Stimulated activated naive CD8-positive, alpha-beta T cell treated with anti-CD3 and anti-CD28 coated beads, Interleukin-15, Interleukin-2, amounts not matched to agents 100 ng/mL and 50 ng/mL, for 24 hours (primary cell): ENCODE measurements at regions not wholly inside any gene's neighbourhood (a gene's known extent, or its start where the extent isn't known, plus 50 kb on each side); places are given as distances from the start of the nearest gene placed in this dataset.
A peak's percentile ranks its signal among the peaks of the same experiment; 100 is the strongest.

ENCODE experiments used
- H3K27ac Mint-ChIP-seq: one replicate; pipeline ENCODE4 v1.8.0; 2021; ENCODE audit warnings: mild to moderate bottlenecking, mixed read lengths
- H3K27me3 Mint-ChIP-seq: one replicate; pipeline ENCODE4 v1.8.0; 2021; ENCODE audit warnings: mixed read lengths
- H3K36me3 Mint-ChIP-seq: one replicate; pipeline ENCODE4 v1.8.0; 2021; ENCODE audit warnings: low read depth, mixed read lengths
- H3K4me1 Mint-ChIP-seq: one replicate; pipeline ENCODE4 v1.8.0; 2021; ENCODE audit warnings: low read depth, mixed read lengths
- H3K4me3 Mint-ChIP-seq: one replicate; pipeline ENCODE4 v1.8.0; 2021; ENCODE audit warnings: mild to moderate bottlenecking, mixed read lengths
- H3K9me3 Mint-ChIP-seq: one replicate; pipeline ENCODE4 v1.8.0; 2021; ENCODE audit warnings: mixed read lengths

DNA sequence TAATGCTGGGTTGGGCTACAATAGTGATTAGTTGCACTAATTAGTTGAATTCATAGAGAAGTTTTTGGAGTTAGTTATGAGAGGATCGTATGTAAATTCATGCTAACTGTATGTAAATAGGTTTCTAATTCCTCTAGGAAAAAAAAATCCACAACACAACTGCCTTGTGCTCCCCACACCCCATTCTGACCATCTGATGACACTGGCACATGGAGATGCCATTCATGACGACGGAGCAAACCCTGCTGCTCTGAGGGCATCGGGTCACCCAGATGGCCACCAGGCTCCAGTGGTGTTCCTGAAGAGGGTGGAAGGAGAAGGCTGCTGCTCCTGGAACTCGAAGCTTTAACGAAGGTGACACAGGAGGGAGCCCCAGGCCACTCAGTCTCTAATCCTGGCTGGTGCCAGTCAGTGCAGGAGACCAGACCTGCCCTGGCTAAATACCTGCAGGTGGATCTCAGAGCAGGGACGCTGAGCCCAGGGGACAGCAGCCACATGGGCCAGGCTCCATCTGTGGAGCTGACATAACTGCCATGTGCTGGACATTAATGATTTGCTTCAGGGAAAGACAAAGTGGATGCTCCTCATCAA is 90.3 kb downstream of the FAM50B start:
- Mint-ChIP-seq H3K27ac (no peak overlapping the region), H3K4me1 (no peaks in the 10 kb centered on the region), H3K36me3 (no peaks in the 10 kb centered on the region), H3K9me3 (no peaks in the 10 kb centered on the region), H3K27me3 (peaks cover 41% of the 10 kb centered on the region), H3K4me3 (no peak overlapping the region)

DNA sequence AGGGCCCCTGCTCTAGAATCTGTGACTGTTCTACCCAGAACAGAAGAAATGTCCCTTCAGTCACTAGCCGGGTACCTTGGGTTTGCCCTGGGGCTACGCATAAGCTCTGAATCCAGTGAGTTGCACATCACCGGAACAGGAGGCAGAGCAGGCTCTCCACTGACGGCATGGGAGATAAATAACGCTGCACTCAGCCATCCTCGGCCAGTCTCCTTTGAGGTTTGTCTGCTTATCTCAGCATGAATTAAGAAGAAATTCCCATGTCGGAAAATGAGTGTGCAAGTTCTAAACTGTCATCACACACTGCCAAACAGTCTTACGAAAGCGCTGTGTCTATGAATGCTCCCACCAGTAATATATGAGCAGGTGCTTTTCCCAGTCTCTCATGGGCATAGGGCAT is 90.8 kb downstream of the FAM50B start:
- H3K4me1 Mint-ChIP-seq: no peaks in the 10 kb centered on the region
- no peak overlapping the region for H3K4me3 Mint-ChIP-seq
- peaks cover 44% of the 10 kb centered on the region for H3K27me3 Mint-ChIP-seq
- no peak overlapping the region for H3K27ac Mint-ChIP-seq
- H3K36me3 Mint-ChIP-seq: no peaks in the 10 kb centered on the region
- H3K9me3 Mint-ChIP-seq: no peaks in the 10 kb centered on the region

DNA sequence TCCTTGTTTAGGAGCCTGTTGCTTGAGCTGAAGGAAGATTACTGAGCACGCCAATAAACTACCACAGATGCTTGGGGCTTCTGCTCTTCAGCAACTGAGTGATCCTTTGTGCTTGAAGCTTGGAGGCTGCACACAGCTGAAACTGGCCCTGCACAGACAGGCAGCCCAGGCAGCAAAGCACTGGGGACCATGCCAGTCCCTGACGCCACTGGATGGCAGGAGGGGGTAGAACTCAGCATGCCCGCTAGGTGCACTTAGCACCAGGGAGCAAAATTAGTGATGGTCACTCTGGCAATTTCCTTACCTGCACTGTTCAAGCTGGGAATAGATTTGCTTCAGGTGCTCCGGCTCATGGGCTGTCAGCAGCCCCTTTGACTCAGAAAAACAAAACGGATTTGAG is 91.5 kb downstream of the FAM50B start:
- H3K27me3 Mint-ChIP-seq: peaks cover 48% of the 10 kb centered on the region
- no peak overlapping the region for H3K4me3 Mint-ChIP-seq

GRCh38 chr6:3943331-3943765 is 94.2 kb downstream of the FAM50B start:
- H3K27me3 Mint-ChIP-seq: peaks cover 55% of the 10 kb centered on the region
- H3K27ac Mint-ChIP-seq: no peak overlapping the region
- H3K4me3 Mint-ChIP-seq: no peak overlapping the region
- no peaks in the 10 kb centered on the region for H3K9me3 Mint-ChIP-seq
- no peaks in the 10 kb centered on the region for H3K36me3 Mint-ChIP-seq
- H3K4me1 Mint-ChIP-seq: no peaks in the 10 kb centered on the region

More for the DNA sequence above, 91.5 kb downstream of the FAM50B start:
- H3K4me1 Mint-ChIP-seq: no peaks in the 10 kb centered on the region
- no peak overlapping the region for H3K27ac Mint-ChIP-seq
- H3K9me3 Mint-ChIP-seq: no peaks in the 10 kb centered on the region
- no peaks in the 10 kb centered on the region for H3K36me3 Mint-ChIP-seq

- Mint-ChIP-seq H3K27me3 (peaks cover 52% of the 10 kb centered on the region), H3K4me1 (no peaks in the 10 kb centered on the region), H3K27ac (no peak overlapping the region), H3K9me3 (no peaks in the 10 kb centered on the region), H3K36me3 (no peaks in the 10 kb centered on the region), H3K4me3 (no peak overlapping the region)
Observed at GRCh38 chr6:3944246-3944645, 95.1 kb downstream of the FAM50B start.

DNA sequence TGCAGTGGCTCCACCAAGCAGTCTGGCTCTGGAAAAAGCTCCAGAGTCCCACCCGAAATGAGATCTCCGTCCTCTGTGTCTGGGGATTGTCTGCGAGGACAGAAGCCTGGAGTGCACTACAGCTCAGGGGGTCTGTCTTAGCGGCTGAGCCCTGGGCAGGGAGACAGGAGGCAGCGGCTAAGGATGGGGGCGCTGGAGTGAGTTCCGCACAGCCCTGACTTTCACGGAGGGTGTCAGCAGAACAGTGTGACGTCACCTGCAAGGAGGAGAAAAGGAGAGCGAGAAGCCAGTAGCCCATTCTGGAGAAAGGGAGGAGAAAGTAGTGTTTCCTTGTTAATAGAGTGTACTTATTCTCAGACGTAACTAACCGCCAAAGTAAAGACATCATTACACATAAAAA is 97.6 kb downstream of the FAM50B start:
- H3K27ac Mint-ChIP-seq: peak overlapping the region; percentile 37
- H3K27me3 Mint-ChIP-seq: peaks cover 56% of the 10 kb centered on the region
- no peaks in the 10 kb centered on the region for H3K4me1 Mint-ChIP-seq
- H3K4me3 Mint-ChIP-seq: no peak overlapping the region
- H3K9me3 Mint-ChIP-seq: peaks cover 9% of the 10 kb centered on the region
- no peaks in the 10 kb centered on the region for H3K36me3 Mint-ChIP-seq

DNA sequence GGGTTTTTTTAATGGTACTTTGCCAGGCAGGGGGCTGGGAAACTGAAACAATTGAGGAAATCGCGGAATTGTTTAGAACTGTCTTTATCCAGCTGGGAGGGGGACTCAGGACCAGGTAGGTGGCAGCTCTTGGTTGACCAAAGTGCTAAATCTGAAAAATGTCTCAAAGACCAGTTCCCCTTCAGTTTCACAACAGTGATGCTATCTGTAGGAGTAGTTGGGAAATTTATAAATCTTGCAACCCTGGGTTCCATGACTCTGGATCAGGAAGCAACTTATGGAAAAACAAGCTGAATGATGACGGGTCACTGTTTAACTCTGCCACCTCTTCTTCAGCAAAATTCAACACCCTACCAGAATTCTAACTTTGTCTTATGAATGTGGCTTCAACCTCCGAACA is 99.7 kb downstream of the FAM50B start:
- Mint-ChIP-seq H3K27me3 (peaks cover 54% of the 10 kb centered on the region), H3K36me3 (no peaks in the 10 kb centered on the region), H3K4me1 (no peaks in the 10 kb centered on the region), H3K4me3 (no peak overlapping the region), H3K27ac (no peak overlapping the region), H3K9me3 (peaks cover 11% of the 10 kb centered on the region)

DNA sequence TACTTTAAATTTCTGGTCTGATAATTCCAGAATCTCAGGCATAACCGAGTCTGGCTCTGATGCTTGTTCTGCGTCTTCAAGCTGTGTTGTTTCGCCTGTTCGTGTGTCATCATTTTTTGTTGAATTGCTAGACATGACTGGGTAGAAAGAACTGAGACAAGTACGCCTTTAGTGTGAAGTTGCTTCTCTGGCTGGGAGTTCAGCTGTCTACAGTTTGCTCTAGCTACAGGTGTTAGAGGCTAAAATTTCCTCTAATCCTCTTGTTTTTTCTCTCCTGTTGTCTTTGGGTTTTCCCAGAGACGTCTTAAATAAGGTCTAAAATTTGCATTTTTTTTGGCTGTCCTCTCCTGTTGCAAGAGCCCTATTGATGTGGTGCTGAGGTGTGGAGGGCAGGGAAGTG is 100.3 kb downstream of the FAM50B start:
- Mint-ChIP-seq H3K9me3 (peaks cover 14% of the 10 kb centered on the region), H3K27ac (no peak overlapping the region), H3K4me1 (no peaks in the 10 kb centered on the region), H3K4me3 (no peak overlapping the region), H3K36me3 (no peaks in the 10 kb centered on the region), H3K27me3 (peaks cover 55% of the 10 kb centered on the region)

- no peak overlapping the region for H3K27ac Mint-ChIP-seq
- no peak overlapping the region for H3K4me3 Mint-ChIP-seq
- no peaks in the 10 kb centered on the region for H3K36me3 Mint-ChIP-seq
- peaks cover 27% of the 10 kb centered on the region for H3K27me3 Mint-ChIP-seq
- peaks cover 22% of the 10 kb centered on the region for H3K9me3 Mint-ChIP-seq
- H3K4me1 Mint-ChIP-seq: no peaks in the 10 kb centered on the region
Observed at GRCh38 chr6:3956054-3956453, 106.9 kb downstream of the FAM50B start.

DNA sequence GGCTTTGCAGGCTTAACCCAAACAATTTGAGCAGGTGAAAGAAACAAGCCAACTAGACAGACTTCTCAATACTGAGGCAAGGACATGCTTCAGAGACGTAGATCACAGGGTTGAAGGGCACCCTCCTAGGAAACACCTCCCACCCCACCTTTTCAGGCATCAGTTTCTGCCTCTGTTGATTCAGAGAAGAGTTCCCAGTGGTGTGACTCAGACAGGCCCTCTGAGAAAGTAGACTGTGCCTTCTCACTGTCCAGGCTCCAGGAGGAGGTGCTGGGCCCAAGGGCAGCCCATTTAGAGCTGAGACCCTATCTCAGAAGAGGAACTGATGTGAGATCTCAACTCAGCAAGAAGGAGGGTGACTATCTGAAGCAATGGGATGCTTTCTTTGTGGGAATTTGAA is 108.1 kb downstream of the FAM50B start:
- Mint-ChIP-seq H3K27me3 (peaks cover 23% of the 10 kb centered on the region), H3K36me3 (no peaks in the 10 kb centered on the region), H3K27ac (no peak overlapping the region), H3K4me3 (no peak overlapping the region), H3K9me3 (peaks cover 17% of the 10 kb centered on the region), H3K4me1 (no peaks in the 10 kb centered on the region)

DNA sequence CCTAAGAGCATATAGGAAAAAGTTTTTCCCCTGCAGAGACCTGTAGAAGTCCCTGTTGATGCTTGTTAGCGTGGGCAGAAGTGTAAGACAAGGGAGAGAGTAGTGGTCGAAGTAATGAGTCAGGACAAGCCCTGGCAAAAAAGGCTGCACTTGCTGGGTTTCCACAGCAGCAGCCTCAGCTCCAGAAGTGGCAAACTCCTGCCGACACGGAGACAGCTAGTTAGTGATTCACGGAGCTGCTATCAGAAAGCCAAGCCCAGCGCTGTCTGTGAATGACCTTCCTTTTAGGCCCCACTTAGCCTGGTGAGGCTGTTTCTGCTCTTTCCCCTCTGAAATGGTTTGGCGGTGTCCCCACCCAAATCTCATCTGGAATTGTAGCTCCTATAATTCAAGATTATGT is 109.1 kb downstream of the FAM50B start:
- Mint-ChIP-seq H3K9me3 (peaks cover 17% of the 10 kb centered on the region), H3K27ac (no peak overlapping the region), H3K4me3 (no peak overlapping the region), H3K4me1 (no peaks in the 10 kb centered on the region), H3K27me3 (peaks cover 23% of the 10 kb centered on the region), H3K36me3 (no peaks in the 10 kb centered on the region)

GRCh38 chr6:3959385-3959784 is 110.2 kb downstream of the FAM50B start:
- H3K36me3 Mint-ChIP-seq: no peaks in the 10 kb centered on the region
- H3K9me3 Mint-ChIP-seq: peaks cover 14% of the 10 kb centered on the region
- H3K4me3 Mint-ChIP-seq: no peak overlapping the region
- H3K27me3 Mint-ChIP-seq: peaks cover 18% of the 10 kb centered on the region
- H3K27ac Mint-ChIP-seq: no peak overlapping the region
- no peaks in the 10 kb centered on the region for H3K4me1 Mint-ChIP-seq

DNA sequence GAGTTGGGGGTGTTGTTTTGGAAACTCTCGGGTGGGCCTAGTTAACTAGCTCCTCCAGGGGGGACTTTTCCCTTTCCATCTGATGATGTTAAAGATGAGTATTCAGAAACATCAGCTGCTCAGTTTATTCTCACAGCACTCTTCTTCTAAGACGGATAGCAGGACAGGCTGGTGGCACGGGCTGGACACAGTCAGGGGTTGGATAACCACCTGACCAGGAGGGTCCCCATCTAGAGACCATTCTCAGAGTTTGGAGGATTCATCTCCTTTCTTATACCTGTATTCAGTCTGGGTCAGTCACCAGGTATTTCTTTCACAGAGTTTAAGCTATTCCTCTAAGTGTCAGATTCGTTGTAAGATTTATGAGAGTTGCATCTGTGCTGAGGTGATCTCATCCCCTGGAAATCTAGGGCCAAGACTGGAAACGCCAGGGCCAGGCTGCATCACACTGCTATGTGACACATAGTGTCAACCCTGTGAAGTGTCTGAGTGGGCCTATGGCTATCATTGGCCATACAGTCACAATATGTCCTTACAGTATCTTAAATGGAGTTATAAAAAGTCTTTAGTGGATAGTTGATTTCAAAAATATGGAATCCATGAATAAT is 111.7 kb downstream of the FAM50B start:
- Mint-ChIP-seq H3K36me3 (no peaks in the 10 kb centered on the region), H3K4me1 (no peaks in the 10 kb centered on the region), H3K27ac (no peak overlapping the region), H3K9me3 (peaks cover 14% of the 10 kb centered on the region), H3K4me3 (no peak overlapping the region), H3K27me3 (peaks cover 14% of the 10 kb centered on the region)

GRCh38 chr6:3961581-3962215 is 112.5 kb downstream of the FAM50B start:
- H3K4me1 Mint-ChIP-seq: no peaks in the 10 kb centered on the region
- H3K27ac Mint-ChIP-seq: no peak overlapping the region
- no peak overlapping the region for H3K4me3 Mint-ChIP-seq
- no peaks in the 10 kb centered on the region for H3K36me3 Mint-ChIP-seq
- peaks cover 14% of the 10 kb centered on the region for H3K9me3 Mint-ChIP-seq
- peaks cover 13% of the 10 kb centered on the region for H3K27me3 Mint-ChIP-seq

- Mint-ChIP-seq H3K4me1 (no peaks in the 10 kb centered on the region), H3K4me3 (no peak overlapping the region), H3K9me3 (peaks cover 11% of the 10 kb centered on the region), H3K36me3 (no peaks in the 10 kb centered on the region), H3K27ac (no peak overlapping the region), H3K27me3 (peaks cover 10% of the 10 kb centered on the region)
Observed at GRCh38 chr6:3962291-3963280, 113.4 kb downstream of the FAM50B start.
